ENCODE measurements at regions not wholly inside any gene's neighbourhood (a gene's known extent, or its start where the extent isn't known, plus 50 kb on each side); places are given as distances from the start of the nearest gene placed in this dataset.

DNA sequence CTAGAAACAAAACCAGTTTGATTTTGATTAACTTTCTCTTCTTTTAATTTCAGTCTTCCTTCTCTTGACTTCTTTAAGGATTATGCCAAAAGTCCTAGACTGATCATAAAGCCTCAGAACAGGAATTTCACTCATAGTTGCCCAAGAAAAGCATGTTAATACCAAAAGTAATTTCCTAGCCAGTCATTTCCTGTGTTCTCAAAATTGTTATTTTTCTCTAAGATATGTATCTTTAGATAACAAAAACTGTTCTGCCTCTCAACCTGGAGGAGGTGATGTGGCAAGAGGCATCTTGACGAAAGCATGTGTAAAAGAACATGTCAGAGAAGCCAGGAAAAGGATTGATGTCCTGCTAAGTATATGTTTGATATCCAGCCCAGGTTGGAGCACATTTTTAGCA lies 78.0 kb upstream of the IPO9 start:
- Histone ChIP-seq H3K9ac (ENCODE audit: low read depth in 1 of 2, low read length in 2 of 2) (no peak overlapping the region), H3K4me1 (ENCODE audit: control insufficient read depth in 4 of 4, insufficient read depth in 4 of 4, low read length in 3 of 4) (no peaks in the 10 kb centered on the region), H3K36me3 (ENCODE audit: control insufficient read depth in 4 of 4, insufficient read depth in 3 of 4, low read depth in 1 of 4, low read length in 3 of 4) (no peaks in the 10 kb centered on the region), H3K27me3 (ENCODE audit: control insufficient read depth in 4 of 4, insufficient read depth in 4 of 4, low read length in 3 of 4) (no peaks in the 10 kb centered on the region), H3K27ac (ENCODE audit: low read depth in 1 of 2, low read length in 2 of 2) (no peak overlapping the region), H3K4me3 (ENCODE audit: low read depth in 1 of 3, low read length in 3 of 3) (no peak overlapping the region), H3K9me3 (ENCODE audit: control insufficient read depth in 4 of 4, low read length in 3 of 4) (no peaks in the 10 kb centered on the region)
- no peak for DNase-seq (ENCODE audit: low spot score)
- TF ChIP-seq EGR1 (IDR thresholded peaks at IDR 0.05; ENCODE audit: low read depth in 2 of 2) (no peak), SP1 (IDR thresholded peaks at IDR 0.05) (no peak), YY1 (IDR thresholded peaks at IDR 0.05) (no peak), FOXA1 (IDR thresholded peaks at IDR 0.05) (no peak), RAD21 (IDR thresholded peaks at IDR 0.05) (no peak), JUND (IDR thresholded peaks at IDR 0.05) (no peak), HNF4A (conservative IDR thresholded peaks at IDR 0.05) (no peak)
- TF ChIP-seq, protein P1, sequence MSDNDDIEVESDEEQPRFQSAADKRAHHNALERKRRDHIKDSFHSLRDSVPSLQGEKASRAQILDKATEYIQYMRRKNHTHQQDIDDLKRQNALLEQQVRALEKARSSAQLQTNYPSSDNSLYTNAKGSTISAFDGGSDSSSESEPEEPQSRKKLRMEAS (IDR thresholded peaks at IDR 0.05): no peak
- 88% methylated on average over 1 of the region's 1 CpG for WGBS

GRCh38 chr1:201751872-201752271 lies 77.1 kb upstream of the IPO9 start:
- H3K27ac ChIP-seq (ENCODE audit: low read depth in 1 of 2, low read length in 2 of 2): no peak overlapping the region
- no peaks in the 10 kb centered on the region for H3K9me3 ChIP-seq (ENCODE audit: control insufficient read depth in 4 of 4, low read length in 3 of 4)
- H3K27me3 ChIP-seq (ENCODE audit: control insufficient read depth in 4 of 4, insufficient read depth in 4 of 4, low read length in 3 of 4): no peaks in the 10 kb centered on the region
- no peak for DNase-seq (ENCODE audit: low spot score)
- WGBS: 76% methylated on average over 4 of the region's 4 CpGs
- no peaks in the 10 kb centered on the region for H3K36me3 ChIP-seq (ENCODE audit: control insufficient read depth in 4 of 4, insufficient read depth in 3 of 4, low read depth in 1 of 4, low read length in 3 of 4)
- no peak overlapping the region for H3K4me3 ChIP-seq (ENCODE audit: low read depth in 1 of 3, low read length in 3 of 3)
- no peaks in the 10 kb centered on the region for H3K4me1 ChIP-seq (ENCODE audit: control insufficient read depth in 4 of 4, insufficient read depth in 4 of 4, low read length in 3 of 4)
- no peak overlapping the region for H3K9ac ChIP-seq (ENCODE audit: low read depth in 1 of 2, low read length in 2 of 2)
- TF ChIP-seq ATF3 (IDR thresholded peaks at IDR 0.05): no peak
- TF ChIP-seq RXRA (IDR thresholded peaks at IDR 0.05): no peak
- TF ChIP-seq YY1 (IDR thresholded peaks at IDR 0.05): no peak
- no peak for TF ChIP-seq TAF1 (conservative IDR thresholded peaks at IDR 0.05)
- TF ChIP-seq EGR1 (IDR thresholded peaks at IDR 0.05; ENCODE audit: low read depth in 2 of 2): no peak
- TF ChIP-seq NR2F2 (IDR thresholded peaks at IDR 0.05): no peak
- TF ChIP-seq, protein P2, sequence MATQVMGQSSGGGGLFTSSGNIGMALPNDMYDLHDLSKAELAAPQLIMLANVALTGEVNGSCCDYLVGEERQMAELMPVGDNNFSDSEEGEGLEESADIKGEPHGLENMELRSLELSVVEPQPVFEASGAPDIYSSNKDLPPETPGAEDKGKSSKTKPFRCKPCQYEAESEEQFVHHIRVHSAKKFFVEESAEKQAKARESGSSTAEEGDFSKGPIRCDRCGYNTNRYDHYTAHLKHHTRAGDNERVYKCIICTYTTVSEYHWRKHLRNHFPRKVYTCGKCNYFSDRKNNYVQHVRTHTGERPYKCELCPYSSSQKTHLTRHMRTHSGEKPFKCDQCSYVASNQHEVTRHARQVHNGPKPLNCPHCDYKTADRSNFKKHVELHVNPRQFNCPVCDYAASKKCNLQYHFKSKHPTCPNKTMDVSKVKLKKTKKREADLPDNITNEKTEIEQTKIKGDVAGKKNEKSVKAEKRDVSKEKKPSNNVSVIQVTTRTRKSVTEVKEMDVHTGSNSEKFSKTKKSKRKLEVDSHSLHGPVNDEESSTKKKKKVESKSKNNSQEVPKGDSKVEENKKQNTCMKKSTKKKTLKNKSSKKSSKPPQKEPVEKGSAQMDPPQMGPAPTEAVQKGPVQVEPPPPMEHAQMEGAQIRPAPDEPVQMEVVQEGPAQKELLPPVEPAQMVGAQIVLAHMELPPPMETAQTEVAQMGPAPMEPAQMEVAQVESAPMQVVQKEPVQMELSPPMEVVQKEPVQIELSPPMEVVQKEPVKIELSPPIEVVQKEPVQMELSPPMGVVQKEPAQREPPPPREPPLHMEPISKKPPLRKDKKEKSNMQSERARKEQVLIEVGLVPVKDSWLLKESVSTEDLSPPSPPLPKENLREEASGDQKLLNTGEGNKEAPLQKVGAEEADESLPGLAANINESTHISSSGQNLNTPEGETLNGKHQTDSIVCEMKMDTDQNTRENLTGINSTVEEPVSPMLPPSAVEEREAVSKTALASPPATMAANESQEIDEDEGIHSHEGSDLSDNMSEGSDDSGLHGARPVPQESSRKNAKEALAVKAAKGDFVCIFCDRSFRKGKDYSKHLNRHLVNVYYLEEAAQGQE (IDR thresholded peaks at IDR 0.05): no peak
- no peak for TF ChIP-seq JUND (IDR thresholded peaks at IDR 0.05)
- no peak for TF ChIP-seq HNF4G (IDR thresholded peaks at IDR 0.05)
- no peak for TF ChIP-seq FOXA1 (IDR thresholded peaks at IDR 0.05)
- no peak for TF ChIP-seq GABPA (IDR thresholded peaks at IDR 0.05 in 1 of 2, conservative IDR thresholded peaks at IDR 0.05 in 1 of 2)
- TF ChIP-seq, protein P1 (IDR thresholded peaks at IDR 0.05): no peak
- no peak for TF ChIP-seq SP1 (IDR thresholded peaks at IDR 0.05)
- TF ChIP-seq HNF4A (conservative IDR thresholded peaks at IDR 0.05): no peak
- no peak for TF ChIP-seq FOXA2 (IDR thresholded peaks at IDR 0.05)
- TF ChIP-seq ZBTB33 (IDR thresholded peaks at IDR 0.05): no peak
- no peak for TF ChIP-seq RAD21 (IDR thresholded peaks at IDR 0.05)
- TF ChIP-seq, protein P3, sequence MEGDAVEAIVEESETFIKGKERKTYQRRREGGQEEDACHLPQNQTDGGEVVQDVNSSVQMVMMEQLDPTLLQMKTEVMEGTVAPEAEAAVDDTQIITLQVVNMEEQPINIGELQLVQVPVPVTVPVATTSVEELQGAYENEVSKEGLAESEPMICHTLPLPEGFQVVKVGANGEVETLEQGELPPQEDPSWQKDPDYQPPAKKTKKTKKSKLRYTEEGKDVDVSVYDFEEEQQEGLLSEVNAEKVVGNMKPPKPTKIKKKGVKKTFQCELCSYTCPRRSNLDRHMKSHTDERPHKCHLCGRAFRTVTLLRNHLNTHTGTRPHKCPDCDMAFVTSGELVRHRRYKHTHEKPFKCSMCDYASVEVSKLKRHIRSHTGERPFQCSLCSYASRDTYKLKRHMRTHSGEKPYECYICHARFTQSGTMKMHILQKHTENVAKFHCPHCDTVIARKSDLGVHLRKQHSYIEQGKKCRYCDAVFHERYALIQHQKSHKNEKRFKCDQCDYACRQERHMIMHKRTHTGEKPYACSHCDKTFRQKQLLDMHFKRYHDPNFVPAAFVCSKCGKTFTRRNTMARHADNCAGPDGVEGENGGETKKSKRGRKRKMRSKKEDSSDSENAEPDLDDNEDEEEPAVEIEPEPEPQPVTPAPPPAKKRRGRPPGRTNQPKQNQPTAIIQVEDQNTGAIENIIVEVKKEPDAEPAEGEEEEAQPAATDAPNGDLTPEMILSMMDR (IDR thresholded peaks at IDR 0.05; ENCODE audit: low read depth, low read length, missing input control): no peak

Data from liver (tissue), 8 donors.